Lower leg skin (tissue), 4 donors: ENCODE measurements at regions not wholly inside any gene's neighbourhood (a gene's known extent, or its start where the extent isn't known, plus 50 kb on each side); places are given as distances from the start of the nearest gene placed in this dataset.

Experiments
- DNase-seq, 2 donors: peaks; one replicate each; pipeline ENCODE4 v3.0.0-alpha.2; 2019; ENCODE audit warnings: low spot score in 2 of 2
- H3K4me3 ChIP-seq: fragments of 200-600 bp; sonication (generic); 2 replicates; pipeline ENCODE4 v1.5.1; 2017; ENCODE audit warnings: mild to moderate bottlenecking, low read depth; ENCODE audit not compliant: poor library complexity, severe bottlenecking
- CTCF ChIP-seq, 3 donors: fragments of 450-650 bp; IDR thresholded peaks; one replicate each; pipeline ENCODE4 v1.5.1; 2016; ENCODE audit warnings: antibody characterized with exemption in 3 of 3, mild to moderate bottlenecking in 3 of 3, moderate library complexity in 2 of 3
- POLR2A ChIP-seq, 2 donors: fragments of 450-650 bp; IDR thresholded peaks; one replicate each; pipeline ENCODE4 v1.6.1; 2016 to 2017; ENCODE audit warnings: antibody characterized with exemption in 2 of 2, mild to moderate bottlenecking in 1 of 2, moderate library complexity in 1 of 2
- WGBS, 2 donors: methylation state at CpG; one replicate each; pipeline ENCODE4 v1.1.5; 2018; 5-methylcytosine and 5-hydroxymethylcytosine counted together
- intact Hi-C: fragments of 100-400 bp; cut with DNase I; formaldehyde crosslinking; loops from one replicate; pipeline ENCODE4 v1.15.0; 2023; ENCODE audit warnings: low total_unique reads

- no peak overlapping the region for H3K4me3 ChIP-seq
- TF ChIP-seq CTCF (IDR thresholded peaks at IDR 0.05) (no peak), POLR2A (IDR thresholded peaks at IDR 0.05) (no peak)
- WGBS, 2 donors, result 42 to 54% methylated on average over 4 of the region's 4 CpGs
- intact Hi-C loops, result no loop called here
- no peak for DNase-seq
These were observed 167.4 kb downstream of the FBXO8 start for GRCh38 chr4:174116021-174116420.

GRCh38 chr4:174111422-174111821 lies 172.0 kb downstream of the FBXO8 start:
- no peak overlapping the region for H3K4me3 ChIP-seq
- 53 to 63% methylated on average over 2 of the region's 2 CpGs for WGBS, 2 donors
- intact Hi-C loops, result no loop called here
- TF ChIP-seq CTCF (IDR thresholded peaks at IDR 0.05), result no peak
- no peak for TF ChIP-seq POLR2A (IDR thresholded peaks at IDR 0.05)
- no peak for DNase-seq

GRCh38 chr4:174110180-174110579 lies 173.3 kb downstream of the FBXO8 start:
- intact Hi-C loops, result no loop called here
- no peak overlapping the region for H3K4me3 ChIP-seq
- no peak for DNase-seq
- WGBS, 2 donors, result 83 to 87% methylated on average over 9 of the region's 9 CpGs
- no peak for TF ChIP-seq POLR2A (IDR thresholded peaks at IDR 0.05)
- no peak for TF ChIP-seq CTCF (IDR thresholded peaks at IDR 0.05)

GRCh38 chr4:174107746-174108354 lies 175.6 kb downstream of the FBXO8 start:
- H3K4me3 ChIP-seq, result no peak overlapping the region
- TF ChIP-seq CTCF (IDR thresholded peaks at IDR 0.05) (no peak), POLR2A (IDR thresholded peaks at IDR 0.05) (no peak)
- 58% methylated on average over 6 of the region's 6 CpGs for WGBS, 2 donors
- intact Hi-C loops, result no loop called here
- no peak for DNase-seq

- 91 to 94% methylated on average over 1 of the region's 1 CpG for WGBS, 2 donors
- intact Hi-C loops, result no loop called here
These were observed 178.3 kb downstream of the FBXO8 start for GRCh38 chr4:174105202-174105601.

More at GRCh38 chr4:174105202-174105601, 178.3 kb downstream of the FBXO8 start:
- H3K4me3 ChIP-seq, result no peak overlapping the region
- no peak for DNase-seq
- no peak for TF ChIP-seq CTCF (IDR thresholded peaks at IDR 0.05)
- no peak for TF ChIP-seq POLR2A (IDR thresholded peaks at IDR 0.05)
